Fibroblast of skin of scalp (primary cell): ENCODE measurements at regions not wholly inside any gene's neighbourhood (a gene's known extent, or its start where the extent isn't known, plus 50 kb on each side); places are given as distances from the start of the nearest gene placed in this dataset.
"Not testable (repeated sequence)": the region's sequence is repeated elsewhere in the genome, so short reads cannot be mapped to it uniquely, and the experiment has no call there.

Experiments
- DNase-seq: peaks from one replicate; pipeline ENCODE4 v3.0.0-alpha.2; 2013

DNA sequence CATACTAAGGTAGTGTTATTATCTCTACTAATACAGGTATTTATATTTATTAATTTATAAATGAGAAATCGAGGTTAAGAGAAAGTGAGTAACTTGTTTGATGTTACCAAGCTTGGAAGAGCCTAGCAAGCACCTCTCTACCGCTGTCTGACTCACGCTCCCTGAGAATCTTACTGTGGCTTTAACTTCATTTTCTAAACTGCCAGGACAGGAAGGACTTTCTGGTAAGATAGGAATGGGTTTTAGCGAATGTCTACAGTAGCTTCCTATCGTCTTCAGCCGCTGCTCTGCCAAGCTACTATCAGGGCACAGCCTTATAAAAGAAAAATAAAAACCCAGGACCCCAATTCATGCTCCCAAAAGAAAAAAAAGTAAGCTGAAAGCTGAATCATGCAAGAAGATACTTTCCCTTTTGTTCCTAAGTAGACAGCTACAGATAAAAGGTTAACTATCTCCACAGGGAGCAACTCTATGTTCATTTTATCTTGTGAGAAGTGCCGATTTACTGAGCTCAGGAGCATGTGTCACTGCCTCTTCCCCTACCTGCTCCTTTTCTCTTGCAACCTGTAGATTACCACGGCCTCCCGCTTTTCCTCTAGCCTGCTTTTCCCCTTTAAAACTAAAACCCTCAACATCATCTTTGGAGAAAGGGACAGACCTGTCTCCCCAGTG is 60.2 kb downstream of the THNSL1 start:
- DNase-seq, result no peak

DNA sequence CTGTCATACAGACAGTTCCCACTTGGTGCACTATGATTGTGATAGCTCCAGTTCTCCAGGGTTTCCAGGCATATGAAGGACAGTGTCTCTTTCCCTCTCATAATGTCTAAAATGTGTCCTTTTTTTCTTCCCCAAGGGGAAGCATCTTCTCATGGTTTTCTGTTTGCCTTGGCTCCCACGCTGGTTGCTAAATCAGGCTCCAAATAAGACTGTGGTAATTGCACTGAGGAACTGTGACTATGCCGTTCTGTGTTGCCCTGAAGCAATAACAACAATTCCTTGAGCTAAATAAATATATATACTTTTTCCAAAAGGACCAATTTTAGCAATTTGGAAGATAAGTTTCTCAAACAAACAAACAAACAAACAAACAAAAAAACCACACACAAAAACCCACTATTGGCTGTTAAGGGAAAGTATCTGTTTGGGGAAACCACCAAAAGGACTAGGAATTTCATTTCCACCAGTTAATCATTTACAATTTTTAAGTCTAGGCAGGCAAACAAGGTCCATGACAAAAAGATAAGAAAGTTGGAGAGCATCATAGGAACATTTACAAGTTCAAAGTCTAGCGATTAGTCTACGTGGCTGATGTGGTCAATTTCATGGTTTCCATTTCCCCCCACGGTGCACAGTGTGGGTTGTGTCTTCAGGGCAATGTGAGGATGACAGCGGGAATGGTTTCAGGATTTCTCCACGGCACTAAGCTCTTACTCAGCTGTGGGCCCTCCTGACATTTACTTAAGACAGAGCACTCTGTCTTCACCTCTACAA is 62.4 kb downstream of the THNSL1 start:
- DNase-seq, result no peak

- peak; percentile 85 for DNase-seq
Observed at GRCh38 chr10:25080880-25081581, 64.6 kb downstream of the THNSL1 start.

GRCh38 chr10:25082276-25083204 is 66.1 kb downstream of the THNSL1 start:
- DNase-seq, result peak; percentile 7

DNA sequence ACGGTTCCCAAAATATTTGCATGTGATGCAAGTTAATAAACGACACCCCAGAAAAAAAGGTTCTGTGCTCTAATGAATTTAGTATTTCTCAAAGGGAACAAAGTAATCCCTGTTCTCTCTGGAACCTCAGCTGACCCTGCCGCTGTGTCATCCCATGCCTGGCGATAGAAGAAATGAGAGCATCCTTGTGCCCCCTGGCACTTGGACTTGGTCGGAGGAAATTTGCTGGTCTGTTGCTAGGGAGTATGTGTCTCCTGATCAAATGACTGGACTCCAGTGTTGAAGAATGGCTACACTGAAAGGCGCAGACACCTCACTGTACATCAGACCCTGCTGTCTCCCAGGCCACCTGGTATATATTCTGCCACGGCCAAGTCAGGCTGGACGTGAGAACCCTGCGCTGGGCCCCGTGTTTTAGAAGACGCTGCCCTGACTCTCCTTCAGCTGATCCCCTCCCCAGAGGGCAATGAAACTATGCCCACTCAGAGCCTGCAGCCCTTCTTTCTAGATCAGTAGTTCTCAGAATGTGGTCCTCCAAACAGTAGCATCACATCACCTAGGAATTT is 67.2 kb downstream of the THNSL1 start:
- peak; percentile 11 for DNase-seq

GRCh38 chr10:25084447-25084846 is 68.0 kb downstream of the THNSL1 start:
- DNase-seq, result no peak

GRCh38 chr10:25094590-25094989 is 78.2 kb downstream of the THNSL1 start:
- DNase-seq, result no peak

DNA sequence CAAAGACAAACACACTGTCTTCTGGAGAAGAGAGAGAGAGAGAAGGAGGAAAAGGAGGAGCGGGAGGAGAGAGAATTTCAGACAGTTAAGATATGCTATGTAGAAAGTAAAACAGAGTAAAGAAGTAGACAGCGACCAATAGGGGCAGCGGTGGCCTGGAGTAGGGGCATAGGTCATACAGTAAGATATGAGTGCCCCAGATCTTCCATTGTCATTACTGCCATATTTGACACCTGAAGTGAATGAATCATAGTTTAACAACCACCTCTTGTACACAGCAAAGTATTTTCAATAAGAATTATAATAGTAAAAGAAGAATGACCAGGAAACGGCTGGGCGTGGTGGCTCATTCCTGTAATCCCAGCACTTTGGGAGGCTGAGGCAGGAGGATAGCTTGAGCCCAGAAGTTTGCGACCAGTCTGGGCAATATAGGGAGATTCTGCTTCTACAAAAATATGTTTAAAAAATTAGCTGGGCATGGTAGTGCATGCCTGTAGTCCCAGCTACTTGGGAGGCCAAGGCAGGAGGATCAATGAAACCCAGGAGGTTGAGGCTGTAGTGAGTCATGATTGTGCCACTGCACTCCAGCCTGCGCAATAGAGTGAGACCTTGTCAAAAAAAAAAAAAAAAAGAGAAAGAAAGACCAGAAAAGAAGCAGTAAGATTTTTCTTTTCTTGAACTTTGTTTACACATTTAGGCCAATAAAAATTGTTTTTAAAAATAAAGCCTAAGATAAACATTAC is 77.0 kb upstream of the GPR158 start:
- DNase-seq, result no peak

DNA sequence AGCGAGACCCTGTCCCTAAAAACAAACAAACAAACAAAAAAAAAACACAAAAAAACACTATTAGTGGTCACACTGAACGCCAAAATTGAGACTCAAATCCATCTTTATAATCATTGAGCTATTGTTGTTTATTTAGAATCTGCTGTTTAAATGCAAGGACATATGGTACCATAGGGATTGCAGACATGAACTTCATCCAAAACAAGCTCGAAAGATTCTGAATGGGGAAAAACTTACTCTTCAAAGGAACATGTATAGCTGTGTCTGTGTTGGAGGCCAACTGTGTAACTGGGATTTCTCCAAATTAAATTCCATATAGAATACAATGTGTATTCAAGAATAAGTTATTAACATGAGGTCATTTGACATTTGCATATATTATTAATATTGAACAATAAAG is 74.7 kb upstream of the GPR158 start:
- DNase-seq, result no peak

- no peak for DNase-seq
Observed at GRCh38 chr10:25101461-25102146, 73.2 kb upstream of the GPR158 start.

DNA sequence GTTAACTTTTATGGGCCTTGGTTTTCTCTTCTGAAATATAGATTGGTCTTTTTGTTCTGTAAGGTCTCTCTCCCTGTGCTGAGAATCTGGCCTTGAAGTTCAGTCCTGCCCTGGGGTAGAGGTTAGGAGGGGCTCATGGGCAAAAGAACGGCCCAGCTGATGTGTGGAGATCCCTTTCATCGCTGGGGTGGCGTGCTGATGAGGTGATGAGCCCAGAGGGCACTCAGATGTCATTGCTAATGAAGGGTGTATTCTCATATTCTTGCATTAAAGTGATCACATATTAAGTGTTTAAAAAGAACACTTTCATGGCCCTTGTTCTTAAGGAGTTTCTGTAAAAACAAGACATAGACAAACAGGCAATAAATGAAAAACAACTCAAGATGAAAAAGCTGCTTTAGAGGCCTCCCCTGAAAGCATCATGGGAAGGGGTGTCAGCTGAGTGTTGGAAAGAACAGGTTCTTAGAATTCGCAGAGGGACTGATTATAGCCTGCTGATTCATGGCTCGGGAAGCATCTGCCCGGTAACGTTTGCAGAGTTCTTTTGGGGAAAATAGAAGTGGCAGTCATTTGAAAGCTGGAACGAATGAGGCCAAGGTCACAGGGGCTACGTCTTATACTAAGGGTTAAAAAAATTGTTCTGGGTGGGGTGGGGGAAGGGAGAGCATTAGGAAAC is 72.5 kb upstream of the GPR158 start:
- DNase-seq, result no peak

DNA sequence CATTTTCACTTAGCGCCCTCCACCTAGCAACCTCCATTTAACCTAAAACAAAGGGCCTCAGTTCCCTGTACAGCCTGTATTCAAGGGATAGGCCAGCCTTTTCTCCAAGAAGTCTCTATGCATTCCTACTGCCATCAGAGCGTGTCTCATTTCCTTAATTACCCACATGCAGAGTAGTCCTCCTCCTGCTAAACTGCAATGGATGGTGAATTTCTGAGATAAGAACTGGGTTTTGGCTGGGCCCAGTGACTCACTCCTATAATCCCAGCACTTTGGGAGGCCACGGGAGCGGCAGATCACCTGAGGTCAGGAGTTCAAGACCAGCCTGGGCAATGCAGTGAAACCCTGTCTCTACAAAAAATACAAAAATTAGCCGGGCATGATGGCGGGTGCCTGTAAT is 71.1 kb upstream of the GPR158 start:
- DNase-seq, result no peak

GRCh38 chr10:25104441-25104840 is 70.4 kb upstream of the GPR158 start:
- DNase-seq, result no peak

DNA sequence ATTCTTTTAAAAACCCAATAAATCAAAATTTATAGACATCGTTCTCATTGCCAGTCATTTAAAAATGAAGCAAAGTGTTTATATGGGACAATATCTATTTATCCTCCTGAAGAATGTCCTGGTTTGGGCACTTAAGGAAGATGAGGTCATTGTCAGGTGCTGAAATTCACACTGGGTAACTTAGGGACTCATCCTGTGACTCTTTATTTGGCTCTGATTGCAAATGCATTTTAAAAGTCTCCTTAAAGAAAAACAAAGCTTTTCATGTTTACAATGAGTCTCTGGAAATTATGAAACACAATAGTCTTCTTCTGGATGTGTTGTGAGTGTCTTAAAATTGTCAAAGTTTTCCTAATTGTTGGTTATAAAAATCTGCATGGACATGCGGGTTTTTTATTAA is 69.5 kb upstream of the GPR158 start:
- DNase-seq, result no peak

GRCh38 chr10:25105743-25106260 is 69.0 kb upstream of the GPR158 start:
- DNase-seq, result no peak

- no peak for DNase-seq
Observed at GRCh38 chr10:25107756-25108155, 67.0 kb upstream of the GPR158 start.

DNA sequence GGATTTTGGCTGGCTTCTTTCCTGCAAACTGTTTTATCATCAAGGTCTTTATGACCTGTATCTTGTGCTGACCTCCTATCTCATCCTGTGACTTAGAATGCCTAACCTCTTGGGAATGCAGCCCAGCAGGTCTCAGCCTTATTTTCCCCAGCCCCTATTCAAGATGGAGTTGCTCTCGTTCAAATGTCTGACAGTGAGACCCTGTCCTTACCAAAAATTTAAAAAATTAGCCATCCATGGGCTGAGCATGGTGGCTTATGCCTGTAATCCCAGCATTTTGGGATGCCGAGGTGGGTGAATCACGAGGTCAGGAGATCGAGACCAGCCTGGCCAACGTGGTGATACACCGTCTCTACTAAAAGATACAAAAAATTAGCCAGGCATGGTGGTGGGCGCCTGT is 64.9 kb upstream of the GPR158 start:
- not testable (repeated sequence) for DNase-seq

DNA sequence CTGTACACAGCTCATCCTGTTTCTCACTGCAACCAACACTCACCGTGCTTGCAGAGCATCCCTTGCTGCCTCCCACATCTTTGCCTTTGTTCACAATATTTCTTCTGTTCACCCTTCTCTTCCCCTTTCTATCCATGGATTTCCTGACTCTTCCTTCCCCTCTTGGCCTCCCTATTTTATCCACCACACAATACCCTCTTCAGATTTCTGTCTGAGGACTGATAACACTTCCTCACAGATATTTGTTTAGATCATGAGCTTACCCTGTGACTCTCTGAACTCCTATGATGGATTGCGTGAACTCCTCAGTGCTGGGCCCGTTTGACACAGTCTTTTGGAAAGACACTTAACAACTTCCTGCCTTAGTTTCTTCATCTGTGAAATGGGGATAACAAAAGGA is 62.8 kb upstream of the GPR158 start:
- DNase-seq, result no peak

DNA sequence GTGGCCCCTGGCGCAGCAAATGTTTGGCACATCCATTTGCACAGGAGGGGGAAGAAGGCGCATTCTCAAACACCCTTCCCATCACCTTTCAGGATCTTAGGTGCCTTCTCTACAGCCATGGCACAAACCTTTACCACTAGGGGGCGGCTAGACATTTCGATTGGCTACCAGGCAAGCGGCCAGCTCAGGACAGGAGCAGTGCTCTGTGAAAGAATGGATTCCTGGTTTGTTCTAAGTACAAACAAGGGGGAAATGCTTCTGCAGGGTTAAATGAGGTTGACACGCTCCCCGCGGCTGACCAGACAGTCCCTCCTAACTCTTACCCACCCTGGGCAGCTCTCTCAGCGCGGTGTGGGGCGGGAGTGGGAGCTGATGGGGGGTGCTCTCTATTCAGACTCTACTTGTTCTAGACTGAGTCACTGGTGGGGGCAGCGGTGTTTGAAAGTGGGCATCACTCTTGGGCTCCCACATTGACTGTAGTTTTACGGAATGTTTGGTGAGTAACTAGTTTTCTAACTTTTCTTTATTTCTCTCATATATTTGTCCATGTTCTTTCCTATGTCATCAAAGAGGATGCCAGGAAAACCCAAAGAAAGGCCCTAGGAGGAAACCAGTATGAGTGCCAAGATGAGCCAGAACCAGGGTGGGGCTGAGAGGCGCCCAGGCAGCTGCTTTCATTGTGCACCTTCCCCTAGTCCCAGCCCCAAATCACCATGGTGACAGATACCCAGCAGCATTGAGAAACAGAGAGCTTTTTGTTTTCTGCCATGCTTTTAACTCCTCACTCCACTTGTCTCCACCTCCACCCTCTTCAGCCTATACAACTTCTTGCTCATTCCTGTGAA is 61.4 kb upstream of the GPR158 start:
- DNase-seq, result peak; percentile 65
